SHP77 (cell line): ENCODE measurements at regions not wholly inside any gene's neighbourhood (a gene's known extent, or its start where the extent isn't known, plus 50 kb on each side); places are given as distances from the start of the nearest gene placed in this dataset.
"Not testable (repeated sequence)": the region's sequence is repeated elsewhere in the genome, so short reads cannot be mapped to it uniquely, and the experiment has no call there.

Experiments
- DNase-seq, 2 experiments: peaks; one replicate each; lab custom pipeline; 2025; lab: John Stamatoyannopoulos, UW

GRCh38 chr10:61271127-61271780 is 181.9 kb downstream of the TMEM26 start:
- DNase-seq: no peak

GRCh38 chr10:61263518-61263917 is 189.7 kb downstream of the TMEM26 start:
- DNase-seq: no peak

- no peak for DNase-seq
Observed at GRCh38 chr10:61262486-61263261, 190.5 kb downstream of the TMEM26 start.

GRCh38 chr10:61257956-61258496 is 195.2 kb downstream of the TMEM26 start:
- no peak for DNase-seq

- no peak for DNase-seq
Observed at GRCh38 chr10:61257136-61257535, 196.0 kb downstream of the TMEM26 start.

- DNase-seq: not testable (repeated sequence)
Observed at GRCh38 chr10:61252326-61252725, 200.9 kb downstream of the TMEM26 start.

GRCh38 chr10:61251089-61251488 is 202.1 kb downstream of the TMEM26 start:
- DNase-seq: no peak

- no peak for DNase-seq
Observed at GRCh38 chr10:61250131-61250530, 203.1 kb downstream of the TMEM26 start.

GRCh38 chr10:61248013-61248412 is 205.2 kb downstream of the TMEM26 start:
- DNase-seq: no peak

- DNase-seq: no peak
Observed at GRCh38 chr10:61244261-61244775, 208.9 kb downstream of the TMEM26 start.

GRCh38 chr10:61232780-61233179 is 220.4 kb downstream of the TMEM26 start:
- no peak for DNase-seq

GRCh38 chr10:61225939-61226338 is 227.2 kb downstream of the TMEM26 start:
- DNase-seq: no peak

GRCh38 chr10:61223576-61223975 is 229.6 kb downstream of the TMEM26 start:
- DNase-seq: no peak

GRCh38 chr10:61219696-61220095 is 233.5 kb downstream of the TMEM26 start:
- no peak for DNase-seq

- DNase-seq: no peak
Observed at GRCh38 chr10:61217851-61218565, 235.2 kb downstream of the TMEM26 start.

- no peak for DNase-seq
Observed at GRCh38 chr10:61215246-61215645, 237.9 kb downstream of the TMEM26 start.

GRCh38 chr10:61211468-61211867 is 241.7 kb downstream of the TMEM26 start:
- DNase-seq: no peak

GRCh38 chr10:61197057-61197456 is 253.1 kb upstream of the RHOBTB1 start:
- DNase-seq: no peak

GRCh38 chr10:61195211-61195610 is 251.2 kb upstream of the RHOBTB1 start:
- DNase-seq: no peak

GRCh38 chr10:61192589-61192988 is 248.6 kb upstream of the RHOBTB1 start:
- not testable (repeated sequence) for DNase-seq

- DNase-seq: no peak
Observed at GRCh38 chr10:61192042-61192441, 248.1 kb upstream of the RHOBTB1 start.

GRCh38 chr10:61189912-61190311 is 245.9 kb upstream of the RHOBTB1 start:
- DNase-seq: no peak
